IMR-90 (cell line): ENCODE measurements at regions not wholly inside any gene's neighbourhood (a gene's known extent, or its start where the extent isn't known, plus 50 kb on each side); places are given as distances from the start of the nearest gene placed in this dataset.

Experiments
- ATAC-seq: fragments of 200-7000 bp; cut with Tn5 transposase; 2 replicates; pipeline ENCODE4 v1.9.1; 2020; ENCODE audit warnings: low read depth, mild to moderate bottlenecking, moderate library complexity
- BruUV-seq: library from RNA; stranded (reverse); fragments of 400-500 nt; replicated peaks from 2 replicates; lab custom pipeline; 2021; lab: Mats Ljungman, UMichigan
- CTCF ChIA-PET: fragments of 300-600 bp; formaldehyde crosslinking; extraction: SDS; loops from one replicate; lab custom pipeline; 2021; ENCODE audit warnings: antibody characterized with exemption; lab: Yijun Ruan, JAX
- POLR2A ChIA-PET: fragments of 300-600 bp; sonication (Branson Sonifier 250); formaldehyde crosslinking; loops from one replicate; lab custom pipeline; 2022; ENCODE audit warnings: antibody characterized with exemption; ENCODE audit not compliant: unreplicated experiment; lab: Charles Lee
- DNase-seq: peaks from one replicate; pipeline ENCODE4 v3.0.0; 2013
- H2AFZ ChIP-seq: replicated peaks from 2 replicates; pipeline ENCODE3; 2013; ENCODE audit warnings: low read length, mild to moderate bottlenecking; ENCODE audit not compliant: poor library complexity
- H2AK5ac ChIP-seq: 2 replicates; pipeline ENCODE4 v1.6.1; 2013; ENCODE audit warnings: low read depth, low read length, inconsistent platforms
- H2AK9ac ChIP-seq: replicated peaks from 2 replicates; pipeline ENCODE3; 2013; ENCODE audit warnings: mild to moderate bottlenecking, low read depth, low read length, moderate library complexity; ENCODE audit not compliant: poor library complexity
- H2BK120ac ChIP-seq: 2 replicates; pipeline ENCODE4 v1.6.1; 2013; ENCODE audit warnings: low read depth, low read length, inconsistent platforms
- H2BK15ac ChIP-seq: 3 replicates; pipeline ENCODE4 v1.6.1; 2013; ENCODE audit warnings: low read depth, low read length, inconsistent platforms
- H2BK20ac ChIP-seq: 2 replicates; pipeline ENCODE4 v1.6.1; 2013; ENCODE audit warnings: low read depth, mild to moderate bottlenecking, inconsistent platforms, low read length, moderate library complexity
- H2BK5ac ChIP-seq: 2 replicates; pipeline ENCODE4 v1.6.1; 2013; ENCODE audit warnings: mild to moderate bottlenecking, low read depth, low read length, inconsistent platforms; ENCODE audit not compliant: poor library complexity, severe bottlenecking
- H3K14ac ChIP-seq: replicated peaks from 2 replicates; pipeline ENCODE4 v1.6.1; 2013; ENCODE audit warnings: low read depth, low read length, inconsistent platforms
- H3K18ac ChIP-seq: 2 replicates; pipeline ENCODE4 v1.6.1; 2013; ENCODE audit warnings: low read depth, low read length, control low read depth
- H3K23ac ChIP-seq: 2 replicates; pipeline ENCODE4 v1.6.1; 2013; ENCODE audit warnings: low read depth, low read length, inconsistent platforms
- H3K27ac ChIP-seq: 2 replicates; pipeline ENCODE4 v1.5.1; 2013; ENCODE audit warnings: mild to moderate bottlenecking, control low read depth, low read length; ENCODE audit not compliant: insufficient read depth
- H3K27me3 ChIP-seq: 2 replicates; pipeline ENCODE4 v1.6.1; 2013; ENCODE audit warnings: low read length; ENCODE audit not compliant: control insufficient read depth, insufficient read depth
- H3K36me3 ChIP-seq: 2 replicates; pipeline ENCODE4 v1.6.1; 2013; ENCODE audit warnings: low read length, mixed read lengths; ENCODE audit not compliant: control insufficient read depth, insufficient read depth
- H3K4ac ChIP-seq: 2 replicates; pipeline ENCODE4 v1.6.1; 2013; ENCODE audit warnings: low read depth, low read length, inconsistent platforms
- H3K4me1 ChIP-seq: 2 replicates; pipeline ENCODE4 v1.6.1; 2013; ENCODE audit warnings: low read length, mixed read lengths; ENCODE audit not compliant: control insufficient read depth, insufficient read depth
- H3K4me2 ChIP-seq: 2 replicates; pipeline ENCODE4 v1.6.1; 2013; ENCODE audit warnings: low read depth, mild to moderate bottlenecking, control low read depth, low read length, moderate library complexity
- H3K4me3 ChIP-seq: 2 replicates; pipeline ENCODE4 v1.5.1; 2013; ENCODE audit warnings: low read depth, mild to moderate bottlenecking, control low read depth, low read length, moderate library complexity; ENCODE audit not compliant: insufficient read depth
- H3K56ac ChIP-seq: 2 replicates; pipeline ENCODE4 v1.6.1; 2013; ENCODE audit warnings: low read length, inconsistent platforms; ENCODE audit not compliant: insufficient read depth; ENCODE audit errors: extremely low read depth
- H3K79me1 ChIP-seq, 2 experiments: 2 replicates each; pipeline ENCODE4 v1.6.1; 2013; ENCODE audit warnings: low read length in 2 of 2, inconsistent platforms in 1 of 2, low read depth in 1 of 2
- H3K9ac ChIP-seq: 2 replicates; pipeline ENCODE4 v1.6.1; 2013; ENCODE audit warnings: low read depth, low read length, control low read depth
- H3K9me1 ChIP-seq: 2 replicates; pipeline ENCODE4 v1.6.1; 2013; ENCODE audit warnings: low read length, inconsistent platforms; ENCODE audit not compliant: insufficient read depth
- H3K9me3 ChIP-seq: 2 replicates; pipeline ENCODE4 v1.6.1; 2013; ENCODE audit warnings: low read length; ENCODE audit not compliant: control insufficient read depth, insufficient read depth
- H4K20me1 ChIP-seq: 2 replicates; pipeline ENCODE4 v1.6.1; 2013; ENCODE audit warnings: low read length, inconsistent platforms; ENCODE audit not compliant: insufficient read depth
- H4K5ac ChIP-seq: 2 replicates; pipeline ENCODE4 v1.6.1; 2013; ENCODE audit warnings: mild to moderate bottlenecking, low read depth, low read length, control low read depth
- H4K8ac ChIP-seq, 2 experiments: 2 replicates each; pipeline ENCODE4 v1.6.1; 2013; ENCODE audit warnings: low read depth in 2 of 2, low read length in 2 of 2, control low read depth in 1 of 2, inconsistent platforms in 1 of 2
- H4K91ac ChIP-seq: 2 replicates; pipeline ENCODE4 v1.6.1; 2013; ENCODE audit warnings: low read depth, low read length, inconsistent platforms; ENCODE audit not compliant: insufficient read depth
- BHLHE40 ChIP-seq: fragments of 150-350 bp; IDR thresholded peaks from 2 replicates; pipeline ENCODE4 v1.6.1; 2016; ENCODE audit warnings: mild to moderate bottlenecking, low read depth, low read length
- CEBPB ChIP-seq: IDR thresholded peaks from 2 replicates; pipeline ENCODE4 v1.6.1; 2012; ENCODE audit warnings: low read depth, low read length, improper control_type of control experiment
- CHD1 ChIP-seq: IDR thresholded peaks from 2 replicates; pipeline ENCODE4 v1.6.1; 2012; ENCODE audit warnings: low read depth, low read length, improper control_type of control experiment
- FOS ChIP-seq: fragments of 150-350 bp; IDR thresholded peaks from 2 replicates; pipeline ENCODE4 v1.6.1; 2016; ENCODE audit warnings: low read depth, low read length
- MAFK ChIP-seq: IDR thresholded peaks from 2 replicates; pipeline ENCODE4 v1.6.1; 2012; ENCODE audit warnings: low read depth, low read length, improper control_type of control experiment
- MAZ ChIP-seq: IDR thresholded peaks from 2 replicates; pipeline ENCODE4 v1.6.1; 2012; ENCODE audit warnings: low read depth, mild to moderate bottlenecking, low read length, improper control_type of control experiment, moderate library complexity, borderline replicate concordance
- MXI1 ChIP-seq: IDR thresholded peaks from 2 replicates; pipeline ENCODE4 v1.6.1; 2012; ENCODE audit warnings: low read depth, mild to moderate bottlenecking, low read length, moderate library complexity, borderline replicate concordance
- NFE2L2 ChIP-seq: fragments of 150-350 bp; IDR thresholded peaks from 2 replicates; pipeline ENCODE4 v1.6.1; 2016; ENCODE audit warnings: low read depth, mild to moderate bottlenecking, low read length
- POLR2A ChIP-seq: IDR thresholded peaks from 2 replicates; pipeline ENCODE4 v1.6.1; 2012; ENCODE audit warnings: mild to moderate bottlenecking, low read depth, low read length
- RAD21 ChIP-seq: IDR thresholded peaks from 2 replicates; pipeline ENCODE4 v1.6.1; 2012; ENCODE audit warnings: low read length, improper control_type of control experiment
- RCOR1 ChIP-seq: IDR thresholded peaks from 2 replicates; pipeline ENCODE4 v1.6.1; 2012; ENCODE audit warnings: mild to moderate bottlenecking, low read length, improper control_type of control experiment; ENCODE audit not compliant: insufficient replicate concordance
- RFX5 ChIP-seq: IDR thresholded peaks from 2 replicates; pipeline ENCODE4 v1.8.0; 2012; ENCODE audit warnings: low read depth, mild to moderate bottlenecking, low read length, moderate library complexity
- SMC3 ChIP-seq: fragments of 150-350 bp; IDR thresholded peaks from 2 replicates; pipeline ENCODE4 v1.6.1; 2016; ENCODE audit warnings: low read depth, mild to moderate bottlenecking, antibody characterized with exemption, low read length, moderate library complexity
- WGBS, 2 experiments: methylation state at CpG; one replicate each; pipeline versions ENCODE4 v1.1.5 to v1.1.7; 2013; ENCODE audit warnings: missing lambda C conversion rate in 2 of 2; ENCODE audit not compliant: insufficient read length in 1 of 2; ENCODE audit errors: extremely low coverage in 2 of 2; 5-methylcytosine and 5-hydroxymethylcytosine counted together
- dilution Hi-C: fragments of 300-500 bp; cut with HindIII; formaldehyde crosslinking; loops from one replicate; pipeline ENCODE4 v1.14.3; 2018; ENCODE audit warnings: low sequenced_read_pairs; ENCODE audit not compliant: unreplicated experiment
- in situ Hi-C: fragments of 300-500 bp; cut with MboI; formaldehyde crosslinking; loops from 3 replicates; pipeline ENCODE4 v1.14.3; 2019; ENCODE audit warnings: low sequenced_read_pairs, inconsistent platforms, mixed read lengths
- intact Hi-C: fragments of 100-400 bp; cut with micrococcal nuclease; formaldehyde crosslinking; loops from 2 replicates; pipeline ENCODE4 v1.10.0; 2022
- TF ChIP-seq, protein P1 (sequence below): fragments of 150-350 bp; IDR thresholded peaks from 2 replicates; pipeline ENCODE4 v1.6.1; 2017; ENCODE audit warnings: mild to moderate bottlenecking, antibody characterized with exemption, low read length, low read depth
- TF ChIP-seq, protein P2 (sequence below): conservative IDR thresholded peaks from 2 replicates; pipeline ENCODE4 v1.5.1; 2012; ENCODE audit warnings: mild to moderate bottlenecking, low read depth, low read length, improper control_type of control experiment
- TF ChIP-seq, protein P3 (sequence below): fragments of 150-350 bp; IDR thresholded peaks from 2 replicates; pipeline ENCODE4 v1.6.1; 2016; ENCODE audit warnings: low read depth, mild to moderate bottlenecking, low read length, moderate library complexity, borderline replicate concordance

DNA sequence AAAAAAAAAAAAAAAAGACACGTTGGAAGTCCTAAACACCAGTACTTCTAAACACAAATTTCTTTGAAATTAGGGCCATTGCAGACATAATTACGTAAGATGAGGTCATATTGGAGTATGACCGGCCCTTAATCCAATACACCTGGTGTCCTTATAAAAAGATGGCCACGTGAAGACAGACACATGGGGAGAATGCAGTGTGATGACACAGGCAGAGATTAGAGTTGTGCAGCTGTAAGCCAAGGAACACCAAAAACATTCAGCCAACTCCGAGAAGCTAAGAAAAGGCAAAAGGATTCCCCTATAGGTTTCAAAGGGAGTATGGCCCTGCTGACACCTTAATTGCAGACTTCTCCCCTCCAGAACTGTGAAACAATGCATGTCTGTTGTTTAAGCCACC is 379.0 kb upstream of the PDZRN3 start:
- CTCF ChIA-PET = no interaction called here
- intact Hi-C loops = no loop called here
- in situ Hi-C loops = no loop called here

More for the DNA sequence above, 379.0 kb upstream of the PDZRN3 start:
- Histone ChIP-seq H3K18ac (no peak overlapping the region), H4K5ac (no peak overlapping the region), H3K27me3 (no peaks in the 10 kb centered on the region), H3K9me3 (no peaks in the 10 kb centered on the region), H2AK9ac (no peak overlapping the region), H3K27ac (no peak overlapping the region), H3K23ac (no peak overlapping the region), H3K9ac (no peak overlapping the region), H2BK5ac (no peak overlapping the region), H3K9me1 (no peaks in the 10 kb centered on the region), H3K36me3 (no peaks in the 10 kb centered on the region), H2BK15ac (no peak overlapping the region), H3K4me1 (no peaks in the 10 kb centered on the region), H3K4me2 (no peak overlapping the region), H4K8ac (no peak overlapping the region), H4K20me1 (no peaks in the 10 kb centered on the region), H3K79me1 (no peaks in the 10 kb centered on the region), H2AFZ (no peak overlapping the region), H4K91ac (no peak overlapping the region), H3K56ac (no peak overlapping the region), H3K4ac (no peak overlapping the region), H2BK120ac (no peak overlapping the region), H3K4me3 (no peak overlapping the region), H3K14ac (no peak overlapping the region), H2BK20ac (no peak overlapping the region), H2AK5ac (no peak overlapping the region)
- DNase-seq (no peak), ATAC-seq (no peak)
- dilution Hi-C loops = no loop called here
- no TSS peak for BruUV-seq
- TF ChIP-seq CHD1 (no peak), RCOR1 (no peak), RAD21 (no peak), MAZ (no peak), MXI1 (no peak), RFX5 (no peak), NFE2L2 (no peak), FOS (no peak), POLR2A (no peak), SMC3 (no peak), CEBPB (no peak), BHLHE40 (no peak), MAFK (no peak)
- TF ChIP-seq, protein P1, sequence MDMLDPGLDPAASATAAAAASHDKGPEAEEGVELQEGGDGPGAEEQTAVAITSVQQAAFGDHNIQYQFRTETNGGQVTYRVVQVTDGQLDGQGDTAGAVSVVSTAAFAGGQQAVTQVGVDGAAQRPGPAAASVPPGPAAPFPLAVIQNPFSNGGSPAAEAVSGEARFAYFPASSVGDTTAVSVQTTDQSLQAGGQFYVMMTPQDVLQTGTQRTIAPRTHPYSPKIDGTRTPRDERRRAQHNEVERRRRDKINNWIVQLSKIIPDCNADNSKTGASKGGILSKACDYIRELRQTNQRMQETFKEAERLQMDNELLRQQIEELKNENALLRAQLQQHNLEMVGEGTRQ = no peak
- TF ChIP-seq, protein P2, sequence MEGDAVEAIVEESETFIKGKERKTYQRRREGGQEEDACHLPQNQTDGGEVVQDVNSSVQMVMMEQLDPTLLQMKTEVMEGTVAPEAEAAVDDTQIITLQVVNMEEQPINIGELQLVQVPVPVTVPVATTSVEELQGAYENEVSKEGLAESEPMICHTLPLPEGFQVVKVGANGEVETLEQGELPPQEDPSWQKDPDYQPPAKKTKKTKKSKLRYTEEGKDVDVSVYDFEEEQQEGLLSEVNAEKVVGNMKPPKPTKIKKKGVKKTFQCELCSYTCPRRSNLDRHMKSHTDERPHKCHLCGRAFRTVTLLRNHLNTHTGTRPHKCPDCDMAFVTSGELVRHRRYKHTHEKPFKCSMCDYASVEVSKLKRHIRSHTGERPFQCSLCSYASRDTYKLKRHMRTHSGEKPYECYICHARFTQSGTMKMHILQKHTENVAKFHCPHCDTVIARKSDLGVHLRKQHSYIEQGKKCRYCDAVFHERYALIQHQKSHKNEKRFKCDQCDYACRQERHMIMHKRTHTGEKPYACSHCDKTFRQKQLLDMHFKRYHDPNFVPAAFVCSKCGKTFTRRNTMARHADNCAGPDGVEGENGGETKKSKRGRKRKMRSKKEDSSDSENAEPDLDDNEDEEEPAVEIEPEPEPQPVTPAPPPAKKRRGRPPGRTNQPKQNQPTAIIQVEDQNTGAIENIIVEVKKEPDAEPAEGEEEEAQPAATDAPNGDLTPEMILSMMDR = no peak
- TF ChIP-seq, protein P3, sequence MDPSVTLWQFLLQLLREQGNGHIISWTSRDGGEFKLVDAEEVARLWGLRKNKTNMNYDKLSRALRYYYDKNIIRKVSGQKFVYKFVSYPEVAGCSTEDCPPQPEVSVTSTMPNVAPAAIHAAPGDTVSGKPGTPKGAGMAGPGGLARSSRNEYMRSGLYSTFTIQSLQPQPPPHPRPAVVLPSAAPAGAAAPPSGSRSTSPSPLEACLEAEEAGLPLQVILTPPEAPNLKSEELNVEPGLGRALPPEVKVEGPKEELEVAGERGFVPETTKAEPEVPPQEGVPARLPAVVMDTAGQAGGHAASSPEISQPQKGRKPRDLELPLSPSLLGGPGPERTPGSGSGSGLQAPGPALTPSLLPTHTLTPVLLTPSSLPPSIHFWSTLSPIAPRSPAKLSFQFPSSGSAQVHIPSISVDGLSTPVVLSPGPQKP = no peak
- POLR2A ChIA-PET = no interaction called here
- WGBS, 2 experiments = no CpG with 5 or more reads among the region's 5 CpGs
